T-helper 2 cell treated with Interferon-gamma antibody and Interleukin-4, amounts not matched to agents 100 ng/mL and 5 ng/mL, for 36 hours (primary cell): ENCODE measurements at regions not wholly inside any gene's neighbourhood (a gene's known extent, or its start where the extent isn't known, plus 50 kb on each side); places are given as distances from the start of the nearest gene placed in this dataset.
"Not testable (repeated sequence)": the region's sequence is repeated elsewhere in the genome, so short reads cannot be mapped to it uniquely, and the experiment has no call there.

Source experiments
- intact Hi-C: fragments of 100-400 bp; cut with micrococcal nuclease; formaldehyde crosslinking; loops from one replicate; pipeline ENCODE4 v1.15.1; 2023

DNA sequence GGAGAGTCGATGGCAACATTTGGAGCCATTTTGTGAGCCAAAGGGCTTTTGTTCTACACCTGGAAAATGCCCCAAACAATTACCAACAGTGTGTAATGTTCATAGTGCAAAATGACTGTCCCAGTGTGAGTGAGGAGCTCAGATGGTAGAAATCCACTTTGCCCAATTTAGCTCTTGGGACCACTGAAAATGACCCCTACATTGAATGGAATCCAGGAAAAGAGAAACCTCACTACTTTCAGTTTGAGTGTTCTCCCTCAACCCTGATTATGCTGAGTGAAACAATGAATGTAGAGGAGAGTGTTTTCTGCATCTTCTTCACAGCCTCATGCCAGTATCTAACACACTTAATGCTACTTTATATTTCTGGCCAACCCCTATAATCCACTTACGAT, 84.9 kb upstream of the NRN1 start:
- intact Hi-C loops, result no loop called here

DNA sequence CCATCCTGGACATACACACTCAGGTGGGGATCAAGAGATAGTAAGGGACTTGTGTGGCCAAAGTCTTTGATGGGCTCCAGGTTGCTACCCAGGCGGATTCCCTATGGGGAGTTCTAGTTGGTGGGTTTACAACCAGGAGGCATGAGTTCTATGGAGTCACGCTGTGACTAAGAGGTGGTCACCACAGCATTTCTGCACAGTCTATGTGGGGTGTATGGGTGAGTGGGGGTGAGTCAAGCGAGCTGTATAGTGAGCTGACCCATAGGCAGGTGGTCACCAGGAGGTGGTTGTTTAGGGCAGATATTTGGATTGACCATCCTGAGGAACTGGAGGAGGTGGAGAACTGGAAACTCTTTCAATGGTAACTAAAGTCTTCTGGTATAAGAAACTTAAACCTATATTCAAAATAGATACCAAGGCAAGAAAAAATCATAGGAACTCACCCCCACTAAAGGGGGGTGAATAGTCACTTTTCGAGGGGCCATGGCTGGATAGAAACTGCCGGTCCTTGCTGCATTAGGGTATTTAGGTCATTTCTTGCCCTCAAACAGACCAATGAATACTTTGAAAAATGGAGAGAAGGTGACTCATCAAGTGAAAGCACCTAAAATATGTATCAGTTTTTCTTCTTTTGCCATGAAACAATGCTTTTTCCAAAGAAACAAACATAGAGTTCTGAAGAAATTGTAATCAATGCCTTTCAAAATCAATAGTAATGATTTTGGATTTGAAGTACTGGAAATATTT, 84.3 kb upstream of the NRN1 start:
- intact Hi-C loops, result no loop called here

DNA sequence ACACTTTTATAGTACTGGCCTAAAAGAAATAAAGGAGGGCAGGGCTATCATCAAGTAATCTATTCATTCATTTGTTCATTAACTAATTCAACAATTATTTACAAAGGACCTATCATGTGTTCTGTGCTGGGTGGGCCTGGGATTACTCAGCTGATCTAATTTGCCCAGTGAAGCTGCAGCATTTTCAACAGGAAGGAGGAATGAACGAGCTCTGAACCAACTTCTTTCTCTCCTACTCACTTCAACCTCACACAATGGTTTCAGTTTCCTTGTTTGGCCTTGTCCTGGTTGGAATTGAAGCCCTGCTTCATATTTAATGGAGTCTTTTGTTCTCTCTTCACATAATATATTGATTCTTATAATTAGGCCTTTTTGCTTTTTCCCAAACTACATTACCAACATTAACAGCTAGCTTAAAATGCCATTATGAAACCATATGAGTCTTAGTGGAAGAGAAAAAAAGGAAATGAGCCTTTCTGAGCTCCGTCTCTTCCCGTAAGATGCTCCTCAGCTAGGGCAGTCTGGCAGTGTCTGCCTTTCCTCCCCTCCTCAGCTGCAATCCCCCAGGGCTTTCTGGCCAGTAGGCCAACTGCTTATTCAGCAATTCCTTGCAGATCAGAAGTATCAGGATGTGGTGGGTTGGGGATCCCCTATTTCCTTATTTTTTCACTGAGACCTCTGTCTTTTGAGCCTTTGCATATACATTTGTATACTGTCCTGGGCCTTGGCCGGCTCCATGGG, 79.4 kb upstream of the NRN1 start:
- intact Hi-C loops, result no loop called here

DNA sequence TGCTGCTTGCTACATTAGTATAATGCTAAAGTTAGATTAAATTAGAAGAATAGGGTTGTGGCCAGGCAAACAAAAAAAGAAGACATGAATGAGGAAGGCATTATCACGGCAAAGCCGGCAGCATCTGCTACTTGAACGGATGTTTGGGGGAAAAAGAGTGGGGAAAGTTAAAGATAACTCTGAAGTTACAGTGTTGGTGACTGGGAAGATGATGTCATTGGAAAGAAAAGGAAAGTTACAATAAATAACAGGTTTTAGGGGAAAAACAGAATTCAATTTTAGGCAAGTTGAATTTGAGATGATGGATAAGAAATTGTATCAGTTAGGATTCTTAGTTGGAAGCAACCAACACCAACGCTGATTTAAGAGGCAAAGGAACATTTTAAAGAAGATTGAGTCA, 74.2 kb upstream of the NRN1 start:
- intact Hi-C loops, result no loop called here

DNA sequence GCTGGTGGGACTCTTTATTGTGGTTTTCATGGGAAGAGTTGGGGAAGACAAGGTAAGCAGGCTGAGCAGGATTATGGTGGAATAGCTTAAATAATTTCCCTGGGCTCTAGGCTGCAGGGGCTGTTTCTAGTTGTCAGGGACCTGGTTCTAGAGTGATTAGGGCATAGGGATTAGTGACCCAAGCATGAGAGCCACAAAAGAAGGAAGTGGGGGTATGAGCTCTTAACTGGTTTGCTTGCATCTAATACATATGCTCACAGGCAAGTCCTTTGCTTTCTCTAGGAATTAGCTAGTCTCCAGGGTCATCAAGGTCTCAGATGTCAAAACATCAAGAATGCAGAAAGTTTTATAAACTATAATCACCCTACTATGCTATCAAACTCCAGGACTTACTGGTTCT, 67.5 kb upstream of the NRN1 start:
- intact Hi-C loops, result no loop called here

DNA sequence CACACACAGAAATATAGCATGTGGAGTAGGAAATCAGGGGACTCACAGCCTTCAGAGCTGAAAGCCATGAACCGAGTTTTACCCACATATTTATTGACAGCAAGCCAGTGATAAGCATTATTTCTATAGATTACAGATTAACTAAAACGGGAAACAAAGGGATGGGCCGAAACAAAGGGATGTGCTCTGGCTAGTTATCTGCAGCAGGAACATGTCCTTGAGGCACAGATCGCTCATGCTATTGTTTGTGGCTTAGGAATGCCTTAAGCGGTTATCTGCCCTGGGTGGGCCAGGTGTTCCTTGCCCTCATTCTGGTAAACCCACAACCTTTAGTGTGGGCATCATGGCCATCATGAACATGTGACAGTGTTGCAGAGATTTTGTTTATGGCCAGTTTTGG, 61.4 kb upstream of the NRN1 start:
- intact Hi-C loops, result not testable (repeated sequence)

DNA sequence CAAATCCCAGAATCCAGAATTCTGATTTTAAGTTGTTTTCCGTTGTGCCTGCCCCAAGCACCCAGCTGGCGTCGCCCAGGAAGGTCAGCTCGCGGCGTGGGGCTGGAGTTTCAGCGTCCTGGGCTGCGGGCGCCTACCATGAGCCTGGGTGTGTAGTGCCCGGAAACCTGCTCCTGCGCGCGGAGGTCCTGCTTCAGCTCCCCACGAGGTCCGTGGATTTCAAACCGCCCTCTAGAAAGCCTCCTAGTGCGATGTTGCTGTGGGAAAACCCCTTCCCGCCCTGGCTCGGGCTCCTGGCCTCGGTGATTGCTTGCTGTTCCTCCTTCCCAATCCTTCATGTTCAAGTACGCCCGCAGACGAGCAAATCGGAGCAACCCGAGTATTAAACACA, 51.3 kb upstream of the NRN1 start:
- intact Hi-C loops, result no loop called here

DNA sequence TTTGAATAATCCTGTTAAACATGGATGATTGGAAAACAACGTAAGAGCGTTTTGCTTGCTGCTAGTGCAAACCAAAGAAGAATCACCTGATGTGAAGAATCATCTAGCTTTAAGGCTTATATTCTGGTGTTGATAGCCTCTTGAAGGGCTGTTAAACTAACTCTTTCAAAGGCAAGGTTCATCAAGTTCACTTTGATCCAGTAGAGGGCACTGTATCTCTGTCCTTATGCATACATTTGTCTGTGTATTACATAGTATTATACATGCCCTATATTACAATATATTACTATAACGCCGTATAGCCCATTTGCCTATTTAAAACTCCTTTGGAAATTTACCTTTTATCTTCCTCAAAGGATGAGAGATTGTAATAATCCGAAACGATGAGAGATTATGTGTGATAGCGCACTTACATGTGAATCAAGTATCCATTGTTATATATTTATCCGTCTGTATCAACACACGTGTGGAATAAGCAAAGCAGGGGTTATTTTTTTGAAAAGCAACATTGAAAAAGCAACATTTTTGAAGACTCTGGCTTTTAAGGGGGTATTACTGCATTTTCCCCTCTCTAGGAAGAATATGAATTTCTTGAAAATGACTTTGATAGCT, 50.8 kb upstream of the NRN1 start:
- intact Hi-C loops, result loop anchor here (1.0 kb wide), 1 partner anchor 490 kb away; no protein-coding TSS in a partner anchor
